DMS114 treated with DMSO at 0.1 percent for 48 hours (cell line): ENCODE measurements at regions not wholly inside any gene's neighbourhood (a gene's known extent, or its start where the extent isn't known, plus 50 kb on each side); places are given as distances from the start of the nearest gene placed in this dataset.

Experiments used
- DNase-seq: peaks from one replicate; lab custom pipeline; 2025; ENCODE audit not compliant: unreplicated experiment; lab: John Stamatoyannopoulos, UW

GRCh38 chr1:8267307-8267706 lies 50.6 kb upstream of the SLC45A1 start:
- no peak for DNase-seq

GRCh38 chr1:8266436-8267165 lies 51.3 kb upstream of the SLC45A1 start:
- DNase-seq = no peak

- no peak for DNase-seq
These were observed 54.1 kb upstream of the SLC45A1 start for GRCh38 chr1:8263791-8264190.

- no peak for DNase-seq
These were observed 56.5 kb upstream of the SLC45A1 start for GRCh38 chr1:8261398-8261762.

- DNase-seq = no peak
These were observed 58.2 kb upstream of the SLC45A1 start for GRCh38 chr1:8259498-8260290.

- no peak for DNase-seq
These were observed 60.3 kb upstream of the SLC45A1 start for GRCh38 chr1:8257621-8258020.

- no peak for DNase-seq
These were observed 61.6 kb upstream of the SLC45A1 start for GRCh38 chr1:8256321-8256720.

- DNase-seq = no peak
These were observed 62.2 kb upstream of the SLC45A1 start for GRCh38 chr1:8255712-8256111.

GRCh38 chr1:8252266-8252951 lies 65.5 kb upstream of the SLC45A1 start:
- DNase-seq = no peak

GRCh38 chr1:8251635-8252034 lies 66.3 kb upstream of the SLC45A1 start:
- no peak for DNase-seq

GRCh38 chr1:8249838-8250237 lies 68.1 kb upstream of the SLC45A1 start:
- DNase-seq = no peak

GRCh38 chr1:8247811-8248436 lies 70.0 kb upstream of the SLC45A1 start:
- no peak for DNase-seq

- DNase-seq = no peak
These were observed 73.6 kb upstream of the SLC45A1 start for GRCh38 chr1:8244304-8244703.

GRCh38 chr1:8242498-8242897 lies 75.4 kb upstream of the SLC45A1 start:
- no peak for DNase-seq

- DNase-seq = no peak
These were observed 76.4 kb upstream of the SLC45A1 start for GRCh38 chr1:8241417-8242014.

GRCh38 chr1:8239306-8240023 lies 78.4 kb upstream of the SLC45A1 start:
- no peak for DNase-seq

- no peak for DNase-seq
These were observed 78.9 kb upstream of the SLC45A1 start for GRCh38 chr1:8239039-8239305.

GRCh38 chr1:8238141-8239038 lies 79.5 kb upstream of the SLC45A1 start:
- DNase-seq = no peak

- no peak for DNase-seq
These were observed 85.7 kb upstream of the SLC45A1 start for GRCh38 chr1:8232036-8232757.
